Upper lobe of right lung (tissue), 1 donor: ENCODE measurements at regions not wholly inside any gene's neighbourhood (a gene's known extent, or its start where the extent isn't known, plus 50 kb on each side); places are given as distances from the start of the nearest gene placed in this dataset.

Experiments used
- ATAC-seq: fragments of 200-7000 bp; cut with Tn5 transposase; one replicate; pipeline ENCODE4 v1.9.1; 2020; ENCODE audit warnings: mild to moderate bottlenecking, moderate library complexity
- DNase-seq: peaks from one replicate; pipeline ENCODE4 v3.0.0-alpha.2; 2020
- H3K27ac ChIP-seq: fragments of 200-600 bp; one replicate; pipeline ENCODE4 v1.8.0; 2022
- H3K27me3 ChIP-seq: fragments of 200-600 bp; one replicate; pipeline ENCODE4 v1.8.0; 2022; ENCODE audit warnings: mild to moderate bottlenecking
- H3K36me3 ChIP-seq: fragments of 200-600 bp; one replicate; pipeline ENCODE4 v1.8.0; 2022
- H3K4me1 ChIP-seq: fragments of 200-600 bp; one replicate; pipeline ENCODE4 v1.8.0; 2022
- H3K4me3 ChIP-seq: fragments of 200-600 bp; one replicate; pipeline ENCODE4 v1.8.0; 2022; ENCODE audit warnings: mild to moderate bottlenecking
- H3K9me3 ChIP-seq: fragments of 200-600 bp; one replicate; pipeline ENCODE4 v1.8.0; 2022
- intact Hi-C: fragments of 100-400 bp; cut with DNase I; formaldehyde crosslinking; loops from one replicate; pipeline ENCODE4 v1.11.0; 2022
- TF ChIP-seq, protein P1 (sequence below): fragments of 200-600 bp; IDR thresholded peaks from one replicate; pipeline ENCODE4 v1.8.0; 2022; ENCODE audit warnings: antibody characterized with exemption
- donor health status: DM: no; HTN: yes; CAD: no; lungs with severe emphysema.

DNA sequence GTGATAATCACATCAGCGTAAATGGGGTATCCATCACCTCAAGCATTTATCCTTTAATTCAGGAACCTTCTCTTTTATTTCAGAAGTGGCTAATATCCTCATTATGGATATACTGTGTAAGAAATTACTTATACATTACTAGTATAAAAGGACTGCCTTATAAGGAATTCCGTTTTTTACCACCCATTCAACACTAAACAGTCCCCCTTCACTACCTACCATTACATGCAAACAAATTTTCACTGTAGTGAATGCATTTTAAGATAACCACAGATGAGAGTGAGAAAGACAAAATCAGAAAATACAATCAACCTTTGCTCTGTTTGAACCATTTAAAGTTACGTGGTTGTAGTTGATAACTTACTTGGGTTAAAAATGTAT, 551.2 kb downstream of the RNF144A start:
- TF ChIP-seq, protein P1, sequence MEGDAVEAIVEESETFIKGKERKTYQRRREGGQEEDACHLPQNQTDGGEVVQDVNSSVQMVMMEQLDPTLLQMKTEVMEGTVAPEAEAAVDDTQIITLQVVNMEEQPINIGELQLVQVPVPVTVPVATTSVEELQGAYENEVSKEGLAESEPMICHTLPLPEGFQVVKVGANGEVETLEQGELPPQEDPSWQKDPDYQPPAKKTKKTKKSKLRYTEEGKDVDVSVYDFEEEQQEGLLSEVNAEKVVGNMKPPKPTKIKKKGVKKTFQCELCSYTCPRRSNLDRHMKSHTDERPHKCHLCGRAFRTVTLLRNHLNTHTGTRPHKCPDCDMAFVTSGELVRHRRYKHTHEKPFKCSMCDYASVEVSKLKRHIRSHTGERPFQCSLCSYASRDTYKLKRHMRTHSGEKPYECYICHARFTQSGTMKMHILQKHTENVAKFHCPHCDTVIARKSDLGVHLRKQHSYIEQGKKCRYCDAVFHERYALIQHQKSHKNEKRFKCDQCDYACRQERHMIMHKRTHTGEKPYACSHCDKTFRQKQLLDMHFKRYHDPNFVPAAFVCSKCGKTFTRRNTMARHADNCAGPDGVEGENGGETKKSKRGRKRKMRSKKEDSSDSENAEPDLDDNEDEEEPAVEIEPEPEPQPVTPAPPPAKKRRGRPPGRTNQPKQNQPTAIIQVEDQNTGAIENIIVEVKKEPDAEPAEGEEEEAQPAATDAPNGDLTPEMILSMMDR = no peak
- Histone ChIP-seq H3K36me3 (no peaks in the 10 kb centered on the region), H3K9me3 (no peaks in the 10 kb centered on the region), H3K4me3 (no peak overlapping the region), H3K27ac (no peak overlapping the region), H3K27me3 (no peaks in the 10 kb centered on the region), H3K4me1 (no peaks in the 10 kb centered on the region)
- no peak for DNase-seq
- intact Hi-C loops = no loop called here
- ATAC-seq = no peak

DNA sequence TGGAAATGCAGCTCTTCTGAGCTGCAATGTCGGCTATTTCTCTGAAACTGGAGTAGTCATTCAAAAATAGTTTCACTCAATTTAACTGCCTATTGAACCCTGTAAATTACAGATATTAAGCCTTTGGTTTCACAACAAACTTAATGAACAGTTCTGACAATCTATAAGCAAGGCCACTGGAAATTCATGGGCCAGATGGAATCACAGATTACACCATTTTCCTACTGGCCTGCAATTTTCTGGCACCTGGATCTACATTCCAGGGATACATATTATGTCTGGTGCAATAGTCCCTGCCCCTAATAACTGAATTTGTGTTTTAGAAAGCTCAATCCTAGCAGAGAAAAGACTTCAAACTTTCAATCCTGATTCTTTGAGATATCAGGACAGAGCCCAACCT, 551.7 kb downstream of the RNF144A start:
- intact Hi-C loops = no loop called here
- no peaks in the 10 kb centered on the region for H3K36me3 ChIP-seq
- TF ChIP-seq, protein P1 = no peak
- no peak for ATAC-seq
- H3K9me3 ChIP-seq = no peaks in the 10 kb centered on the region
- no peak for DNase-seq
- H3K27me3 ChIP-seq = no peaks in the 10 kb centered on the region
- H3K27ac ChIP-seq = no peak overlapping the region
- no peak overlapping the region for H3K4me3 ChIP-seq
- H3K4me1 ChIP-seq = no peaks in the 10 kb centered on the region

DNA sequence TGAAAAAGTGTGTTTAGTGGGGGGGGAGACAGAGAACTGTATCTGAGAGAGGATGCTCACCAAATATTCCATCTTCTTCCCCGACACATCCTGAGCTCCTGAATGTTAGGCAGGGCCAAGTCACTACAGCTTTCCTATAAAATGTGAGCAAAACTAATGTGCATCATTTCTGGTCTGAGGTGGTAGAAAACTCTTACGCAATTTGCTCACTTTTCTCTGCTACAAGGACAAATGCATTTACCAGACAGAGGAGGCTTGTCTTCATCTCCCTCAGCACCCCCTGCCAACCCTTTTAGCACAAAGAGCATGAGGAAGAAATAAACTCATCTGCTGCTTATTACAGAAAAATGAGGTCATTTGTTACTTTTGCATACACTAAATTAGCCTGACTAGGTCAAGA, 554.0 kb downstream of the RNF144A start:
- DNase-seq (no peak), ATAC-seq (no peak)
- Histone ChIP-seq H3K27ac (no peak overlapping the region), H3K4me3 (no peak overlapping the region), H3K36me3 (no peaks in the 10 kb centered on the region), H3K27me3 (no peaks in the 10 kb centered on the region), H3K9me3 (no peaks in the 10 kb centered on the region), H3K4me1 (no peaks in the 10 kb centered on the region)
- TF ChIP-seq, protein P1 = no peak
- intact Hi-C loops = no loop called here

DNA sequence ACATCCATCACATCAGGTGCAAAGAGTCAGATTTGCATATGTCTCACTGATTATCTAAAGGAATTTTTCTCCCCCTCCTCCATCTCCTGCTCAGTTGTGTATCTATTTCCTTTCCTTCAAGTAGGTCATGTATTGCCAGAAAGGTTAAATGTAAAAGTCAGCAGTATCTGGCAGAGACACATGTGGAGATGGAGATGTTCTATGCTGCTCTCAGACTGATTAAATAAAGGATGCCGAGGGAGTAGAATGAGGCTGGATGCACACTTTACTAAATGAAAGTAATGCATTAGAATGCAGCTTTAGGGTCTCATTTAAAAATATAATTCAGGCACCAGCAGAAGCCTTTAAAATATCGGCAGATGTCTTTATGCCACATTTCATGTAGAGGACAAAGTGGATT, 555.3 kb downstream of the RNF144A start:
- no peaks in the 10 kb centered on the region for H3K9me3 ChIP-seq
- H3K36me3 ChIP-seq = no peaks in the 10 kb centered on the region
- ATAC-seq (no peak), DNase-seq (no peak)
- H3K4me1 ChIP-seq = no peaks in the 10 kb centered on the region
- H3K4me3 ChIP-seq = no peak overlapping the region
- TF ChIP-seq, protein P1 = no peak
- intact Hi-C loops = no loop called here
- no peaks in the 10 kb centered on the region for H3K27me3 ChIP-seq
- H3K27ac ChIP-seq = no peak overlapping the region

DNA sequence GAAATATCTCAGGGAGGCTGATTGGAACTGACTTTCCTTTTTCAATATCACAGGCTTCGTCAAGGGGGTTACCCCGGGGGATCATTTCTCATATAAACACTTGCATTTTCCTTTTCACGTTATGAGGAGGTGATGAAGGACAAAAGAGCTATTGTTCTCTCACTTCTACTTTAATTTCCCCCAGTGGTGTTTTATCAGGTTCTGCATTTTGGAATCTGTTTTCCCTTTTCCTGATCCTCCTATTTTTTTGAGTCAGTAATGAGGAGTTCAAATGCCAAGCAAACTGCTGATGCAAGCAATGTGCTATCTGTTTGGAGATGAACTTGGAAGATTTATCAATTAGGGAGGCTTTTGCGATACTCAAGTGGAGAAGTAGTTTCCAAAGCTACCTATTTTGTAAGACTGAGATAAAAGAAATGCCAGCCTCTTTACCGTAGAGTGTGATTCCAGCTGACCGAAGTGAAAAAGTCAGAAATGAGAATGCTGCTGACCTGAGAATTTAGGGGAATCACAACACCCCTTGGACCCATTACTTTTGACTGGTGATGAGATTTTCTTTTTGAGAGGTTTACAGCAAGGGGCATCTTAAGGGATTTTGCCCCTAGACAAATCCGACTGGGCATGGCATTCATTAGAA, 556.0 kb downstream of the RNF144A start:
- Histone ChIP-seq H3K27ac (no peak overlapping the region), H3K27me3 (no peaks in the 10 kb centered on the region), H3K4me1 (no peaks in the 10 kb centered on the region), H3K9me3 (no peaks in the 10 kb centered on the region), H3K4me3 (no peak overlapping the region), H3K36me3 (no peaks in the 10 kb centered on the region)
- TF ChIP-seq, protein P1 = no peak
- no peak for ATAC-seq
- DNase-seq = no peak
- intact Hi-C loops = no loop called here

DNA sequence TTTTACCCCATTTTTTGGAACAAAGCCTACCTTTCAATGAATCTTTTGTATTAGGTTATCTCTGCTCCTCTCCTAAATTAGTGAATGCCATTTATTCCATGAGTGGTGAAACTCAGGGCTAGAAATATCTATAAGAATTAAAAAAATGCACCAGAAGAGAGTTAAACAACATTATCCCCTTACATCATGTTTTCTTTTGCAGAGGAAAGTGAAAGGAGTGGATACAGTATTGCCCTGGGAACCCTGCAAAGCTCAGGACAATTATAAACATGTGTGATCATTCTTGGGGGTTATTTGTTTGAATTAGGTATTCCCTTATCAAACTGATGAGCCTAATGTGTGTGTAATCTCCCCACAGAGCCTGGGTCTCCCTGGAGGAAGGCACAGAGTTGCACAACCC, 559.2 kb downstream of the RNF144A start:
- H3K27me3 ChIP-seq = no peaks in the 10 kb centered on the region
- intact Hi-C loops = no loop called here
- ATAC-seq = no peak
- no peak overlapping the region for H3K27ac ChIP-seq
- no peaks in the 10 kb centered on the region for H3K36me3 ChIP-seq
- H3K4me3 ChIP-seq = no peak overlapping the region
- TF ChIP-seq, protein P1 = no peak
- no peaks in the 10 kb centered on the region for H3K9me3 ChIP-seq
- no peak for DNase-seq
- no peaks in the 10 kb centered on the region for H3K4me1 ChIP-seq
